ENCODE measurements at regions not wholly inside any gene's neighbourhood (a gene's known extent, or its start where the extent isn't known, plus 50 kb on each side); places are given as distances from the start of the nearest gene placed in this dataset.

DNA sequence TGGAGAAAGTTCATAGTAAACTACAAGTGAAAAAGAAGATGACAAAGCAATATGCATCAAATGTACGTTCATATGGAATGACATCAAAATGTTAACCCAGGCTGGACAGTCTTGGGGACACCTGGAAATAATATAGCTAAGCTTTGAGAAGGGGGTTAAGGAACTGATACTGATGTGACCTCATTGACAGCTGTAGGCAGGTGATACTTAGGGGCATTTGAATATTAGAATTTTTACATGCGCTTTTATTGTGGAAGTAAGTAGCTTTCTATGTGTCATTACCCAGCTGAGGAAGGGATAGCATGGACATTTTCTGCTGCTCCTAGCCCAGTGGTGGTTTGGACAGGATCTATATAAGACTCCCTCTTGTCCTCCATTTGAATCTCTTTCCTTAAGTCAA, 299.7 kb downstream of the CWC27 start:
- ChIA-PET CTCF (no interaction called here), POLR2A (no interaction called here)
- intact Hi-C loops (cut with micrococcal nuclease; ENCODE audit: unreplicated experiment), result no loop called here

DNA sequence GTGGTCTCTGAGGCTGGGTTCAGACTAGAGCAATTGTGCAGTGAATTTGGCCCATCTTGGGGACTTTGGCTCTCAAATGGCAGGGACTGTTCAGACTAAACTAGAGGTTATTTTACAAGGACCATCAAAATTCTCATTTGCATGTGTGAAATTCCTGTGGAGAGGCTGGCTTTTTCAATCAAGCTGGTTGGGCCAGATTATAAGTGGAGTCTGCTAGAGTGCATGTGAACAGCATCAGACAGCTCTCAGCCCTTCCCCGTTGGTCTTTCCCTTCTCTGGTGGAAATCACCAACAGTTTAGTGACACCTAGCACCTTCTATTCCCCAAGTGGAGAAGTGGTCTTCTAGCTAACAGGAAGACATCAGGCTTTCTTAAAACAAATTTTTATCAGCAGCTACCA, 301.3 kb downstream of the CWC27 start:
- no peak for ATAC-seq
- Histone ChIP-seq H3K4me1 (ENCODE audit: control insufficient read depth, insufficient read depth, low read length) (no peaks in the 10 kb centered on the region), H3K36me3 (ENCODE audit: control insufficient read depth, insufficient read depth, low read length) (no peaks in the 10 kb centered on the region), H3K9me3 (ENCODE audit: control insufficient read depth, insufficient read depth, low read depth, low read length) (no peaks in the 10 kb centered on the region), H3K27me3 (ENCODE audit: control insufficient read depth, insufficient read depth, low read length) (peaks cover 7% of the 10 kb centered on the region; the same call in 1 of the 2 replicates), H3K27ac (ENCODE audit: low read length) (no peak overlapping the region), H3K4me3 (ENCODE audit: low read depth in 2 of 2, low read length in 2 of 2) (no peak overlapping the region)
- ChIA-PET POLR2A (no interaction called here), CTCF (no interaction called here)
- no TSS peak for BruUV-seq (replicated peaks)
- in situ Hi-C loops (cut with HindIII; ENCODE audit: low pct_unique_long_range_greater_than_20kb, low sequenced_read_pairs), result no loop called here
- TF ChIP-seq SIN3A (IDR thresholded peaks at IDR 0.05; ENCODE audit: borderline replicate concordance, insufficient read depth, low read depth, low read length), result no peak
- TF ChIP-seq, protein P1, sequence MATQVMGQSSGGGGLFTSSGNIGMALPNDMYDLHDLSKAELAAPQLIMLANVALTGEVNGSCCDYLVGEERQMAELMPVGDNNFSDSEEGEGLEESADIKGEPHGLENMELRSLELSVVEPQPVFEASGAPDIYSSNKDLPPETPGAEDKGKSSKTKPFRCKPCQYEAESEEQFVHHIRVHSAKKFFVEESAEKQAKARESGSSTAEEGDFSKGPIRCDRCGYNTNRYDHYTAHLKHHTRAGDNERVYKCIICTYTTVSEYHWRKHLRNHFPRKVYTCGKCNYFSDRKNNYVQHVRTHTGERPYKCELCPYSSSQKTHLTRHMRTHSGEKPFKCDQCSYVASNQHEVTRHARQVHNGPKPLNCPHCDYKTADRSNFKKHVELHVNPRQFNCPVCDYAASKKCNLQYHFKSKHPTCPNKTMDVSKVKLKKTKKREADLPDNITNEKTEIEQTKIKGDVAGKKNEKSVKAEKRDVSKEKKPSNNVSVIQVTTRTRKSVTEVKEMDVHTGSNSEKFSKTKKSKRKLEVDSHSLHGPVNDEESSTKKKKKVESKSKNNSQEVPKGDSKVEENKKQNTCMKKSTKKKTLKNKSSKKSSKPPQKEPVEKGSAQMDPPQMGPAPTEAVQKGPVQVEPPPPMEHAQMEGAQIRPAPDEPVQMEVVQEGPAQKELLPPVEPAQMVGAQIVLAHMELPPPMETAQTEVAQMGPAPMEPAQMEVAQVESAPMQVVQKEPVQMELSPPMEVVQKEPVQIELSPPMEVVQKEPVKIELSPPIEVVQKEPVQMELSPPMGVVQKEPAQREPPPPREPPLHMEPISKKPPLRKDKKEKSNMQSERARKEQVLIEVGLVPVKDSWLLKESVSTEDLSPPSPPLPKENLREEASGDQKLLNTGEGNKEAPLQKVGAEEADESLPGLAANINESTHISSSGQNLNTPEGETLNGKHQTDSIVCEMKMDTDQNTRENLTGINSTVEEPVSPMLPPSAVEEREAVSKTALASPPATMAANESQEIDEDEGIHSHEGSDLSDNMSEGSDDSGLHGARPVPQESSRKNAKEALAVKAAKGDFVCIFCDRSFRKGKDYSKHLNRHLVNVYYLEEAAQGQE (IDR thresholded peaks at IDR 0.05; ENCODE audit: insufficient read depth in 1 of 2, low read depth in 2 of 2, low read length in 1 of 2), result no peak
- TF ChIP-seq POLR2AphosphoS5 (IDR thresholded peaks at IDR 0.05; ENCODE audit: low read depth, low read length), result no peak
- TF ChIP-seq, protein P2, sequence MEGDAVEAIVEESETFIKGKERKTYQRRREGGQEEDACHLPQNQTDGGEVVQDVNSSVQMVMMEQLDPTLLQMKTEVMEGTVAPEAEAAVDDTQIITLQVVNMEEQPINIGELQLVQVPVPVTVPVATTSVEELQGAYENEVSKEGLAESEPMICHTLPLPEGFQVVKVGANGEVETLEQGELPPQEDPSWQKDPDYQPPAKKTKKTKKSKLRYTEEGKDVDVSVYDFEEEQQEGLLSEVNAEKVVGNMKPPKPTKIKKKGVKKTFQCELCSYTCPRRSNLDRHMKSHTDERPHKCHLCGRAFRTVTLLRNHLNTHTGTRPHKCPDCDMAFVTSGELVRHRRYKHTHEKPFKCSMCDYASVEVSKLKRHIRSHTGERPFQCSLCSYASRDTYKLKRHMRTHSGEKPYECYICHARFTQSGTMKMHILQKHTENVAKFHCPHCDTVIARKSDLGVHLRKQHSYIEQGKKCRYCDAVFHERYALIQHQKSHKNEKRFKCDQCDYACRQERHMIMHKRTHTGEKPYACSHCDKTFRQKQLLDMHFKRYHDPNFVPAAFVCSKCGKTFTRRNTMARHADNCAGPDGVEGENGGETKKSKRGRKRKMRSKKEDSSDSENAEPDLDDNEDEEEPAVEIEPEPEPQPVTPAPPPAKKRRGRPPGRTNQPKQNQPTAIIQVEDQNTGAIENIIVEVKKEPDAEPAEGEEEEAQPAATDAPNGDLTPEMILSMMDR (IDR thresholded peaks at IDR 0.05), result no peak
- no peak for DNase-seq (ENCODE audit: low read depth, low spot score)
- intact Hi-C loops (cut with micrococcal nuclease; ENCODE audit: unreplicated experiment), result no loop called here

More for the DNA sequence above, 299.7 kb downstream of the CWC27 start:
- BruUV-seq (replicated peaks), result no TSS peak
- Histone ChIP-seq H3K4me3 (ENCODE audit: low read depth in 2 of 2, low read length in 2 of 2) (no peak overlapping the region), H3K27ac (ENCODE audit: low read length) (no peak overlapping the region), H3K9me3 (ENCODE audit: control insufficient read depth, insufficient read depth, low read depth, low read length) (no peaks in the 10 kb centered on the region), H3K27me3 (ENCODE audit: control insufficient read depth, insufficient read depth, low read length) (peaks cover 4% of the 10 kb centered on the region; the same call in 1 of the 2 replicates), H3K4me1 (ENCODE audit: control insufficient read depth, insufficient read depth, low read length) (no peaks in the 10 kb centered on the region), H3K36me3 (ENCODE audit: control insufficient read depth, insufficient read depth, low read length) (no peaks in the 10 kb centered on the region)
- ATAC-seq (no peak), DNase-seq (ENCODE audit: low read depth, low spot score) (no peak)
- in situ Hi-C loops (cut with HindIII; ENCODE audit: low pct_unique_long_range_greater_than_20kb, low sequenced_read_pairs), result no loop called here
- TF ChIP-seq POLR2AphosphoS5 (IDR thresholded peaks at IDR 0.05; ENCODE audit: low read depth, low read length), result no peak
- TF ChIP-seq, protein P2 (IDR thresholded peaks at IDR 0.05), result no peak
- TF ChIP-seq, protein P1 (IDR thresholded peaks at IDR 0.05; ENCODE audit: insufficient read depth in 1 of 2, low read depth in 2 of 2, low read length in 1 of 2), result no peak
- TF ChIP-seq TCF7L2 (IDR thresholded peaks at IDR 0.05; ENCODE audit: low read depth, low read length), result no peak
- no peak for TF ChIP-seq SIN3A (IDR thresholded peaks at IDR 0.05; ENCODE audit: borderline replicate concordance, insufficient read depth, low read depth, low read length)

All from Panc1 (cell line).